ENCODE measurements at regions not wholly inside any gene's neighbourhood (a gene's known extent, or its start where the extent isn't known, plus 50 kb on each side); places are given as distances from the start of the nearest gene placed in this dataset.

- intact Hi-C loops (cut with micrococcal nuclease), result no loop called here
- ATAC-seq, result no peak
- DNase-seq, result no peak
Observed at GRCh38 chr6:54003316-54003715, 107.9 kb upstream of the MLIP start.

- no peak for ATAC-seq
- DNase-seq, result no peak
- intact Hi-C loops (cut with micrococcal nuclease), result no loop called here
Observed at GRCh38 chr6:54008589-54008988, 102.7 kb upstream of the MLIP start.

GRCh38 chr6:54009052-54009654 lies 102.1 kb upstream of the MLIP start:
- DNase-seq (no peak), ATAC-seq (no peak)
- intact Hi-C loops (cut with micrococcal nuclease), result no loop called here

- ATAC-seq, result peak; percentile 90
- intact Hi-C loops (cut with micrococcal nuclease), result no loop called here
- peak; percentile 29 for DNase-seq
Observed at GRCh38 chr6:54010340-54011276, 100.6 kb upstream of the MLIP start.

GRCh38 chr6:54011277-54011648 lies 100.0 kb upstream of the MLIP start:
- peak; percentile 57 for ATAC-seq
- intact Hi-C loops (cut with micrococcal nuclease), result no loop called here

GRCh38 chr6:54013966-54014365 lies 97.3 kb upstream of the MLIP start:
- intact Hi-C loops (cut with micrococcal nuclease), result no loop called here
- no peak for ATAC-seq
- DNase-seq, result no peak

More at GRCh38 chr6:54011277-54011648, 100.0 kb upstream of the MLIP start:
- no peak for DNase-seq

GRCh38 chr6:54014440-54014839 lies 96.8 kb upstream of the MLIP start:
- no peak for ATAC-seq
- intact Hi-C loops (cut with micrococcal nuclease), result no loop called here
- no peak for DNase-seq

- no peak for DNase-seq
- ATAC-seq, result no peak
- intact Hi-C loops (cut with micrococcal nuclease), result no loop called here
Observed at GRCh38 chr6:54017877-54018276, 93.4 kb upstream of the MLIP start.

- peak; percentile 93 for ATAC-seq
- intact Hi-C loops (cut with micrococcal nuclease), result no loop called here
- DNase-seq, result no peak
Observed at GRCh38 chr6:54018722-54019121, 92.5 kb upstream of the MLIP start.

GRCh38 chr6:54019860-54020259 lies 91.4 kb upstream of the MLIP start:
- no peak for DNase-seq
- intact Hi-C loops (cut with micrococcal nuclease), result no loop called here
- ATAC-seq, result peak; percentile 54

- ATAC-seq, result no peak
- intact Hi-C loops (cut with micrococcal nuclease), result no loop called here
- DNase-seq, result no peak
Observed at GRCh38 chr6:54020334-54020733, 90.9 kb upstream of the MLIP start.

- no peak for DNase-seq
- intact Hi-C loops (cut with micrococcal nuclease), result no loop called here
- no peak for ATAC-seq
Observed at GRCh38 chr6:54026652-54027400, 84.4 kb upstream of the MLIP start.

GRCh38 chr6:54028170-54028569 lies 83.1 kb upstream of the MLIP start:
- ATAC-seq (no peak), DNase-seq (no peak)
- intact Hi-C loops (cut with micrococcal nuclease), result no loop called here

GRCh38 chr6:54029187-54029586 lies 82.1 kb upstream of the MLIP start:
- DNase-seq (no peak), ATAC-seq (peak; percentile 27)
- intact Hi-C loops (cut with micrococcal nuclease), result no loop called here

GRCh38 chr6:54031169-54031568 lies 80.1 kb upstream of the MLIP start:
- DNase-seq (no peak), ATAC-seq (peak; percentile 88)
- intact Hi-C loops (cut with micrococcal nuclease), result no loop called here

GRCh38 chr6:54037277-54037779 lies 73.9 kb upstream of the MLIP start:
- intact Hi-C loops (cut with micrococcal nuclease), result no loop called here
- ATAC-seq, result peak; percentile 7
- no peak for DNase-seq

- DNase-seq, result no peak
- intact Hi-C loops (cut with micrococcal nuclease), result no loop called here
- no peak for ATAC-seq
Observed at GRCh38 chr6:54040545-54040944, 70.7 kb upstream of the MLIP start.

- ATAC-seq (no peak), DNase-seq (no peak)
- intact Hi-C loops (cut with micrococcal nuclease), result no loop called here
Observed at GRCh38 chr6:54041239-54041638, 70.0 kb upstream of the MLIP start.

- no peak for DNase-seq
- intact Hi-C loops (cut with micrococcal nuclease), result no loop called here
- peak; percentile 51 for ATAC-seq
Observed at GRCh38 chr6:54043360-54043759, 67.9 kb upstream of the MLIP start.

- ATAC-seq, result no peak
- intact Hi-C loops (cut with micrococcal nuclease), result no loop called here
- no peak for DNase-seq
Observed at GRCh38 chr6:54044059-54044458, 67.2 kb upstream of the MLIP start.

Measured in left ventricle myocardium superior (tissue), 1 donor.